GM12874 (cell line): ENCODE measurements at regions not wholly inside any gene's neighbourhood (a gene's known extent, or its start where the extent isn't known, plus 50 kb on each side); places are given as distances from the start of the nearest gene placed in this dataset.

ENCODE experiments used
- CTCF ChIP-seq: IDR thresholded peaks from 2 replicates; pipeline ENCODE4 v1.5.1; 2011; ENCODE audit warnings: low read depth, mild to moderate bottlenecking, control low read depth, low read length, moderate library complexity; ENCODE audit not compliant: insufficient read depth

DNA sequence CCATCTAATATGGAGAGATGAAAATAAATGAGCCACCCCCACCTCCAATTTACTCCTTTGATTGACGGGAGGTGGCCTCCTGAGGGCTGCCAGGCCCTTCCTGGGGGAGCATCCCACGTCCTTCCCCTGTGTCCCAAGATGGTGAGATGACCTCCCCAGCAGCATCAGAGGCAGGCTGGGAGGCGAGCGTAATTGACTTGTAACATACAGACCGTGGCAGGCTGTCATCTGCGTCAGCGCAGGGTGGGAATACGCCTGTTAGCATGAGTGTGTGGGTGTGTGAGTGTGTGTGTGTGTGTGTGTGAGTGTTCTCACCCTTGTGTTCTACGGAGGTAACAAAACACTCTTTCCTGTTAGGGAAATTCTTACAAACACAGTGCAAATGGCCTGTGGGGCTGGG, 156.9 kb upstream of the CIBAR2 start:
- no peak for TF ChIP-seq CTCF

DNA sequence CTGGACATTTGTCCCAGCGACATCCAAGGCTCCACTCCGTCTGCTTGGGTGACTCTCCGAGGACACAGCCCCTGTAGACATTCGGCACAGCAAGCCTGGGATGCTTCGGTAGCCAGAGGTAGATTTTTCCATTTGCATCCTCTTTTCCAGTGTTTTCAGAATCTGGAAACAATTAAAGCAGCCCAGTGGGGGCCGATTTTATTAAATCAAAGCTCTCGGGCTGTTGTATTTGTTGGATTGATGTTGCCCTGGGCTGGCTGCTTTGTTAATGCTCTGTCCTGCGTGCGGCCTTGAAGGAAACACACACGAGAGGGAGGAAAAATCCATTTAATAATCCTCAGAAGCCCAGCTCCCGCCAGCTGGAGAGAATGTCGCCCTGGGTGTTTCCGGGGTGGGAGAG, 158.1 kb upstream of the CIBAR2 start:
- TF ChIP-seq CTCF: no peak

DNA sequence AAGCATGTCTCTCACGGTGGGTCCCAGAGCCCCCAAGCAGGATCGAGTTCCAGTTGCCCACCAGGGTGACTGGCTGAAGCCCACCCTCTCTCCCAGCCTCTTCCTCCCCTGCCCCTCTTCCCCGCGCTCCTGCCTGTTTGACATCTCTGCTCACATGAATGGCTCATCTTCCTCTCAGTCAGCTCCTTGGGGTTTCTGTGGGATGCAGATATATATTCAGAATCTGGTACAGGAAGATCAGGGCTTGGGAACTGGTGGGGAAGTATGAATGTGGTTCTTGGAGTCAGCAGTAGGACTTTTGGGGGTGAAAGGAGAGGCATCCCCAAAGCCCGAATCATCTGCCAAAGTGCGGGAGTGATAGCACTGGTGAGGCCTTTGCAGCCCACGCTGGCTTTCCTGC, 158.9 kb upstream of the CIBAR2 start:
- TF ChIP-seq CTCF: no peak

- TF ChIP-seq CTCF: no peak
Observed at GRCh38 chr16:85273293-85273692, 161.0 kb upstream of the CIBAR2 start.

DNA sequence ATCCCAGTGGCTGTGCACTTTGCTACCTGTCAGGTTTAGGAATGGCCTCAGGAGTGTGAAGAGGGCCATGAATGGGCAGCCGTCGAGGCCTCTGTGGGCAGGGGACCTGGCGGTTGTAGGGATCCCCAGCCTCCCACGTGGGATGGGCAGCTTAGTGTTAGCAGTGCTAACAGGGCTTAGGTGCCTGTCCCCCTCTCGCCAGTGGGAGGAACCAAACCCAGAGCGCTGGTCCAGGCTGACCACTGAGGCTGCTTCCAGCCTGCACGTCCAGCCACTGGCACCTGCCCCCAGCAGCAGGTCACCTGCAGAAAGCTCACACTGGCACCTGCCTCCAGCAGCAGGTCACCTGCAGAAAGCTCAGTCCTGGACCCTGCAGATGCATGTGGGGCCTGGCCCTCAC, 162.2 kb upstream of the CIBAR2 start:
- no peak for TF ChIP-seq CTCF

- no peak for TF ChIP-seq CTCF
Observed at GRCh38 chr16:85274924-85275323, 162.7 kb upstream of the CIBAR2 start.

GRCh38 chr16:85275533-85276249, 163.4 kb upstream of the CIBAR2 start:
- peak; percentile 98 for TF ChIP-seq CTCF

DNA sequence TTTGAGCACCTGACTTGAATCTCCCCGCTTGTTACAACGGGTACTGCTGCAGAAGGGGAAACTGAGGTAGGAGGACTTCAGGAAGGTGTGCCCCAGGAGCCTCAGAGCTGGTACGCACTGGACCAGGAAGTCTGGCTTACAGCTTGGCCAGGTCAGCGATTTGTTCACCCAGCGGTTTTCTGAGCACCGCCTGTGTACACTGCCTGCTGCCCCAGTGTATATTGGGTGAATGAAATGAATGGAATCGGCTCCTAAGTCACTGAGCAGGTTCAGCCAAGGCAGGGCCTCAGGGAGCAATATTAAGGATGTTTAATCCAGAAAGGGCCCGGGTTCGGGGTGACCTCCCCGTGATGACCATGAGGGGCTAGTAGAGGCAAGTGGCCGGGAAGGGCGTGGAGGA, 164.0 kb upstream of the CIBAR2 start:
- TF ChIP-seq CTCF: no peak
